ENCODE measurements at regions not wholly inside any gene's neighbourhood (a gene's known extent, or its start where the extent isn't known, plus 50 kb on each side); places are given as distances from the start of the nearest gene placed in this dataset.

DNA sequence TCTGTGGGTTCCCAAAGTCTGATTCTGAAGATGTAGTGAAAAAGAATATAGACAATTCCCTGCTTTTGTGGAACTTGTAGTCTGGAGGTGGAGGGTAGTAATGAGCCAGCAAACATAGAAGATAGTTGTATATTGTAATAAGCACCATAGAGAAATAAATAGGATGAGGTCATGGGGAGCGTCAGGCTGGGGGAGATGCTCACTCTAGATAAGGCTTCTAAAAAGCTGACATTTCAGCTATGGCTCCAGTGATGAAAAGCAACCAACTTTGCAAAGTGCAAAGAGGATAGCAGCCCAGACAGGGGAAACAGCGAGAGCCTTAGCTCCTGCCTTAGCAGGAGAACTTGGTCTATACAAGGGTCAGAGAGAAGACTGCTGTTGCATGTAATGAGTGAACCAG is 98.0 kb upstream of the RALGPS2 start:
- H3K4me3 ChIP-seq (ENCODE audit: low read length) = no peak overlapping the region
- no peak overlapping the region for H3K27ac ChIP-seq (ENCODE audit: low read length)
- H3K36me3 ChIP-seq (ENCODE audit: control insufficient read depth, low read depth, low read length) = no peaks in the 10 kb centered on the region
- no peaks in the 10 kb centered on the region for H3K27me3 ChIP-seq (ENCODE audit: control insufficient read depth, insufficient read depth, low read length)
- H3K9me3 ChIP-seq (ENCODE audit: control insufficient read depth, low read depth, low read length) = no peaks in the 10 kb centered on the region
- no peak overlapping the region for H3K9ac ChIP-seq (ENCODE audit: low read length)
- H3K4me1 ChIP-seq (ENCODE audit: control insufficient read depth, low read depth, low read length) = no peaks in the 10 kb centered on the region

DNA sequence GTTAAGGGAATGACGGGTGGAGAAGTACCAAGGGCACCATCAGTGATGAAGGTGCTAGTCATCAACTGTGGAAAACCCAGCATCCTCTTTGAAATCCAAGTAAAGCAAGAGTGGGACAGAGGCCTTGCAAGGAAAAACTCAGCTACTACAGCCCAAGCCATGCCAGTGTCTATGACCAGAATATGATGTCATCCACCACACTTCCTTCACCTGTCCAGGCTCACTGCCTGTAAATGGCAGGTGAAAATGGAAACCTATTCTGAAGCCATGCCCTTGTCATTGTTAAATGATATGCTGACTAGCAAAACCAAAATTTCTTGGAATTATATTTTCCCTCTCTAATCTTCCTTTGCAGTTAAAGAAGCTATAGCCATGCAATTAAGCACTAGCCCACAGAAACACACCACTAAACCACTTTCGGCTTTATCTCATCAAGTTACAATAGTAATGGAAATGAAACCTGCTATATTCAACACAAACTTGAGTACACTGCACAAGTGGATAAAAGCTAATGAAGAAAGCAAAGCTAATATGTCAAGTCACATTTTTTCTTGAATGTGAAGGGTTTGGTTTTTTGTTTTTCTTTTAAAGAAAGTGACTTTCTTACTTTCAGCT is 96.3 kb upstream of the RALGPS2 start:
- Histone ChIP-seq H3K27me3 (ENCODE audit: control insufficient read depth, insufficient read depth, low read length) (no peaks in the 10 kb centered on the region), H3K9ac (ENCODE audit: low read length) (no peak overlapping the region), H3K4me3 (ENCODE audit: low read length) (no peak overlapping the region), H3K36me3 (ENCODE audit: control insufficient read depth, low read depth, low read length) (no peaks in the 10 kb centered on the region), H3K9me3 (ENCODE audit: control insufficient read depth, low read depth, low read length) (no peaks in the 10 kb centered on the region), H3K27ac (ENCODE audit: low read length) (no peak overlapping the region), H3K4me1 (ENCODE audit: control insufficient read depth, low read depth, low read length) (no peaks in the 10 kb centered on the region)

DNA sequence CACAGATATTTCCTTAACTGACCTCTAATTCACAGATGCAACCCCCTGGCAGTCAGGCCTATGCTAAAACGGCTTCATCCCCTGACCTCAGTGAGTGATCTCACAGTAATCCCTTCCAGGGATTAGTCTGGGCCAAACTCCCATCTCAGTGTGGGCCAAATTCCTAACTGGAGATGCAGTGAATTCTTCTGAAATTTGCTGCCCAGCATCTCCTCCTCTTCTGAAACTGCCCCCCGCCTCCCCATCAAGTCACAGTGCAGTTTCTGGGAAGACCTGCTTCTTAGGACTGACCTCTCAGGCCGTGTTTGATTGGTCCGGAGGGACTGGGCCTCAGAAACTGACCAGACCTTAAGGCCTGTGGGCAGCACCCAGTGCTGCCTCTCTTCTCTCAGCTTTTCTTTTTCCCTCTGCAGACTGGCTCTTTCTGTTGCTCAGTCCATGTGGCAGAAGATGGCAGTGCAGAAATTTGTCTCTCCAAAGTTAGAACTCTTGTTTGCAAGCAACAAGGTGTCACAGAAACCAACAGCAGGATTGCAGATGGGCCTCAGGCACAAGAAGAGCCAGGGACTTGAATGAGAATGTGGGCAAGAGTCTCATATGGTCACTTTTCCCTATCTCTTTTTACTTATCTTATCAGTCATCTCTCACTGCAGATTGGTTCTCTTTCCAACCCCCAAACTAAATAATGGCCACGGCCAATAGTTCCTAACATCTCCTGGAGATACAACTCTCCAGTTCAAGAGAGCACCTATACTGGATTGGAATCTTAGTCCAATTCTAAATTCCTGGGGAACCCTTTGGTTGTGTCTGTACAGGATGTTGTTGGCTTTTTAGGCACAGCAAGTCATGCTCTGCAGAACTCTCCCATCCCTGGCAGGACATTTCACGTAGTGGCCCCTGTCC is 95.5 kb upstream of the RALGPS2 start:
- H3K9ac ChIP-seq (ENCODE audit: low read length) = no peak overlapping the region
- no peaks in the 10 kb centered on the region for H3K9me3 ChIP-seq (ENCODE audit: control insufficient read depth, low read depth, low read length)
- H3K36me3 ChIP-seq (ENCODE audit: control insufficient read depth, low read depth, low read length) = no peaks in the 10 kb centered on the region
- no peak overlapping the region for H3K4me3 ChIP-seq (ENCODE audit: low read length)
- no peaks in the 10 kb centered on the region for H3K27me3 ChIP-seq (ENCODE audit: control insufficient read depth, insufficient read depth, low read length)
- H3K27ac ChIP-seq (ENCODE audit: low read length) = no peak overlapping the region
- no peaks in the 10 kb centered on the region for H3K4me1 ChIP-seq (ENCODE audit: control insufficient read depth, low read depth, low read length)

DNA sequence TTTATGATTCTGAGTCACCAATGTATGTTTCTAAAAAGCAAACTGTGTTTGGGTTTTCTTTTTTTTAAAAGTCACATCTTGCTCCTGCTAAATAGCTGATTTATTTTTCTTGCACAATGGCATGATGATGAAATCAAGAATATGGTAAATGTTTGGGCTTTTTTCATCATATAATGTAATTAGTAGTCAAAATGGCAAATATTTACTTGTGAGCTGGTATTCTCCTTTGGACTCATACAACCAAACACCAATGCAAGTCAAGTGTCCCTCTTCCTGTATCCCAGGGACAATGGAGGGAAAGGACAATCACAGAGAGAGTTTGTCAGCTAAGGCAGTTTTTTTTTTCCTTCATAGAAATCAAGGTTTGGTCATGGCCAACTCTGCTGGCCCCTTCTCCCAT is 94.6 kb upstream of the RALGPS2 start:
- Histone ChIP-seq H3K9ac (ENCODE audit: low read length) (no peak overlapping the region), H3K4me3 (ENCODE audit: low read length) (no peak overlapping the region), H3K36me3 (ENCODE audit: control insufficient read depth, low read depth, low read length) (no peaks in the 10 kb centered on the region), H3K4me1 (ENCODE audit: control insufficient read depth, low read depth, low read length) (no peaks in the 10 kb centered on the region), H3K9me3 (ENCODE audit: control insufficient read depth, low read depth, low read length) (no peaks in the 10 kb centered on the region), H3K27ac (ENCODE audit: low read length) (no peak overlapping the region), H3K27me3 (ENCODE audit: control insufficient read depth, insufficient read depth, low read length) (no peaks in the 10 kb centered on the region)

DNA sequence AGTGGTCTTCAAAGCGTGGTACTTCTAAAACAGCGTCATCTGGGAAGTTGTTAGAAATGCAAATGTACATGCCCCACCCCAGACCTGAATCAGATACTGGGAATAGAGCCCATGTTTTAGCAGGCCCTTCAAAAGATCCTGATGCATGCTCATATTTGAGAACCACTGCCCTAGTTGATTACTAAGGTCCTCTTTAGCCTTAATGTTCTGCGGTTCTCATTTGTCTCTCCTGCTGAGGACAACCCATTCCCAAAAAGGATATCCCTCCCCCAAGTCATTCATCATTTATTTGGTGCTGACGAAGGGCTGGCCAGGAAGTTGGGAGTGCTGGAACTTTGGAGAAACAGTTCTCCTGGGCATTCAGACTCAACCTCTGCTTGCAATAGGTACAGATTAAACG is 92.4 kb upstream of the RALGPS2 start:
- Histone ChIP-seq H3K4me3 (ENCODE audit: low read length) (no peak overlapping the region), H3K27me3 (ENCODE audit: control insufficient read depth, insufficient read depth, low read length) (no peaks in the 10 kb centered on the region), H3K27ac (ENCODE audit: low read length) (no peak overlapping the region), H3K36me3 (ENCODE audit: control insufficient read depth, low read depth, low read length) (no peaks in the 10 kb centered on the region), H3K9ac (ENCODE audit: low read length) (no peak overlapping the region), H3K4me1 (ENCODE audit: control insufficient read depth, low read depth, low read length) (no peaks in the 10 kb centered on the region), H3K9me3 (ENCODE audit: control insufficient read depth, low read depth, low read length) (no peaks in the 10 kb centered on the region)

DNA sequence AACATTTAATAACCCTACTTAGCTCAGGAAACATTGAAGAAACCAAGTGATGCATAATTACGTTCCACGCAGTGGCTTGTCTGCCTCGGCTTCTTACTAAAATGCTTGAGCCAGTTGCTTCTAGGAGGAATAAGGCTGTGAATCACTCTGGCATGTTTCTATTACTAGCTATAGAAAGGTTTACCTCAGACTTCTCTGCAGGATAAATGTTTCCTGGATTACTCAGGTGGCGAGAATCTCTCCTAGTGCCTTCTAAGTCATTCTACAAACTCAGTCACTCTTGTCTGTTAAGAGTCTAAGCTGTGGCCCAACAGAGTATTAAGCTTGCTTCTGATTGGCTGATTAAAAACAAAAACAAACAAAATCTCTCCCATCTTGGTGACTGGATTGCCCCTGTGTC is 92.0 kb upstream of the RALGPS2 start:
- Histone ChIP-seq H3K27me3 (ENCODE audit: control insufficient read depth, insufficient read depth, low read length) (no peaks in the 10 kb centered on the region), H3K36me3 (ENCODE audit: control insufficient read depth, low read depth, low read length) (no peaks in the 10 kb centered on the region), H3K4me3 (ENCODE audit: low read length) (no peak overlapping the region), H3K9ac (ENCODE audit: low read length) (no peak overlapping the region), H3K9me3 (ENCODE audit: control insufficient read depth, low read depth, low read length) (no peaks in the 10 kb centered on the region), H3K27ac (ENCODE audit: low read length) (no peak overlapping the region), H3K4me1 (ENCODE audit: control insufficient read depth, low read depth, low read length) (no peaks in the 10 kb centered on the region)

DNA sequence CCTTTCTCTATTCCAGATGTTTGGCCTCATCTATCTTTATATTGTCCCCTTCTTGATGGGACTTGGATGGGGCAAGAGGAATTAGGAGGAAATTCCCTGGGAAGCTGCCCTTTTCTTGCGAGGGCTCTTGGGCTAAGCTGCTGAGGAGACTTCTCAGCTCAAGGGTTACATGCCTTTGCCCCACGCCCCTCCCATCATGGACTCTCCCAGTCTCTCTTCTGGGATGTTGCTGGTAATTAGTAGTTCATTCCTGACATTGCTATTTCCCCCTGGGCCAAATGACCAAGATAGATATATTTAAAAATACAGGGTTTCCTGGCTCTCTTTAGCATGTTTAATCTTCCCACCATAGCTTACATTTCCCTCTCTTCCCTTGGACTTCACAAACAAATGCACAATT is 90.6 kb upstream of the RALGPS2 start:
- H3K27ac ChIP-seq (ENCODE audit: low read length) = no peak overlapping the region
- H3K4me1 ChIP-seq (ENCODE audit: control insufficient read depth, low read depth, low read length) = no peaks in the 10 kb centered on the region
- H3K4me3 ChIP-seq (ENCODE audit: low read length) = no peak overlapping the region
- no peaks in the 10 kb centered on the region for H3K27me3 ChIP-seq (ENCODE audit: control insufficient read depth, insufficient read depth, low read length)
- H3K36me3 ChIP-seq (ENCODE audit: control insufficient read depth, low read depth, low read length) = no peaks in the 10 kb centered on the region
- no peaks in the 10 kb centered on the region for H3K9me3 ChIP-seq (ENCODE audit: control insufficient read depth, low read depth, low read length)
- H3K9ac ChIP-seq (ENCODE audit: low read length) = no peak overlapping the region

DNA sequence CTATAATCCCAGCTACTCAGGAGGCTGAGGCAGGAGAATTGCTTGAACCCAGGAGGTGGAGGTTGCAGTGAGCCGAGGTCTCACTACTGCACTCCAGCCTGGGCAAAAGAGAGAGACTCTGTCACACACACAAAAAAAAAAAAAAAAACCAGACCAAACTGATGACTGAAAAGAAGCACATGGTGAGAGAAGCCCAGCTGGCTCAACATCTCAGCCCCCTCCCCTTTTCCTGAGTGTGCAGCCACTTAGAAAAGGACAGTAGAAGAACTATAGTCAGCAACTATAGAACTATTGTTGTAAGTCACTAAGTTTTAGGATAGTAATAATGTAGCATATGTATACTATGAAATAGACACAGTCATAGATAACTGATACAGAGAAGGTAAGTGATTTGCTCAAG is 87.2 kb upstream of the RALGPS2 start:
- Histone ChIP-seq H3K27me3 (ENCODE audit: control insufficient read depth, insufficient read depth, low read length) (no peaks in the 10 kb centered on the region), H3K36me3 (ENCODE audit: control insufficient read depth, low read depth, low read length) (no peaks in the 10 kb centered on the region), H3K9ac (ENCODE audit: low read length) (no peak overlapping the region), H3K27ac (ENCODE audit: low read length) (no peak overlapping the region), H3K4me3 (ENCODE audit: low read length) (no peak overlapping the region), H3K4me1 (ENCODE audit: control insufficient read depth, low read depth, low read length) (peaks cover 4% of the 10 kb centered on the region), H3K9me3 (ENCODE audit: control insufficient read depth, low read depth, low read length) (no peaks in the 10 kb centered on the region)

DNA sequence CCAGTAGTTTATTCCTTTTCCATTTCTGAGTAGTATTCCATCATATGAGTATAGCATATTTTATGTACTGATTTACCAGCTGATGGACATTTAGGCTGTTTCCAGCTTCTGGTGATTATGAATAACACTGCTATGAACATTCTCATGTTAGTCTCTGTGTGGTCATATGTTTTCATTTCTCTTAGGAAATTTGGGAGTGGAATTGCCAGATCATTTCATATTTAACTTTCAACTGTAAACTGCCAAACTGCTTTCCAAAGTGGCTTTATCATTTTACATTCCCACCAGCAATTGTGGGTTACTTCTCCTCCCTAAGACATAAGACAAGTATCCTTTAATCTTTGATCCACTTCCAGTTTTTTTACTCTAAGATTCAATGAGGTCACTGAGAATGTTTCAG is 85.7 kb upstream of the RALGPS2 start:
- H3K27ac ChIP-seq (ENCODE audit: low read length) = no peak overlapping the region
- H3K27me3 ChIP-seq (ENCODE audit: control insufficient read depth, insufficient read depth, low read length) = no peaks in the 10 kb centered on the region
- peaks cover 4% of the 10 kb centered on the region for H3K4me1 ChIP-seq (ENCODE audit: control insufficient read depth, low read depth, low read length)

DNA sequence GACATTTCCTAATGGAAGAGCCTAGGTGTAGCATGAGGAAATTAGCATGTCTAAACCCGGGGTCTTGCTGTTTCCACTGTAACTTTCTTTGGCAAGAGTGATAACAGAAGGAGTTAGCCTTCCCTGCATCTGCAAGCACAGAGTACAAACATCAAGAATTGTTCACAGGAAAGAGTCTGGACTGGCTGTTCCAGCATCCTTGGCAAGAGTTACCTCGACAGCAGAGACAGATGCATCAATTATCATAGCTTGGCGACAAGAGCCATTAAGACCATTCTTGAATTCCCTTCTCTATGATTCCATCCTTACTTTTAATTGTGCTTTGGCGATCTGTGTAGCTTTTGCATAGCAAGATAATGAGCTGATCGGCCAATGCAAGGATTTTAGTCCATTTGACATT is 82.8 kb upstream of the RALGPS2 start:
- no peaks in the 10 kb centered on the region for H3K36me3 ChIP-seq (ENCODE audit: control insufficient read depth, low read depth, low read length)
- no peaks in the 10 kb centered on the region for H3K9me3 ChIP-seq (ENCODE audit: control insufficient read depth, low read depth, low read length)
- H3K4me1 ChIP-seq (ENCODE audit: control insufficient read depth, low read depth, low read length) = peaks cover 17% of the 10 kb centered on the region
- H3K27me3 ChIP-seq (ENCODE audit: control insufficient read depth, insufficient read depth, low read length) = no peaks in the 10 kb centered on the region
- no peak overlapping the region for H3K4me3 ChIP-seq (ENCODE audit: low read length)
- no peak overlapping the region for H3K9ac ChIP-seq (ENCODE audit: low read length)
- H3K27ac ChIP-seq (ENCODE audit: low read length) = no peak overlapping the region

More for the DNA sequence above, 85.7 kb upstream of the RALGPS2 start:
- no peaks in the 10 kb centered on the region for H3K36me3 ChIP-seq (ENCODE audit: control insufficient read depth, low read depth, low read length)
- H3K9me3 ChIP-seq (ENCODE audit: control insufficient read depth, low read depth, low read length) = no peaks in the 10 kb centered on the region
- no peak overlapping the region for H3K4me3 ChIP-seq (ENCODE audit: low read length)
- H3K9ac ChIP-seq (ENCODE audit: low read length) = no peak overlapping the region

DNA sequence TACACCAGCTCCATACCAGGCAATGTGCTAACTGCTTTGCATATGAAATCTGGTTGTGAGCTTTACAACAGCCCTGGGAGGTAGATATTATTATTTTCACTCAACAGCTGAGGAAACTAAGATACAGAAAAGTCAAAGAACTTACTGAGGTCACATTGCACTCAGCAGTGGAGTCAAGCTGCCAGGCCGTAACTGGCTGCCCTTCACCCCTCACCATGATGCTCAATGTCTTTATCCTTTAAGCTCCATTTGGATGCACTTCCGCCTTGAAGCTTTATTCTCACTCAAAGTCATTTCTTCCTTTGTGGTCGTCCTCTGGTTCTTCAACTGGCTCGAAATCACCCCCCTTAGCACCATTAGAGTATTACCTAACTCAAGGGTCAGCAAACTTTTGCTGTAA is 81.7 kb upstream of the RALGPS2 start:
- Histone ChIP-seq H3K9me3 (ENCODE audit: control insufficient read depth, low read depth, low read length) (no peaks in the 10 kb centered on the region), H3K27me3 (ENCODE audit: control insufficient read depth, insufficient read depth, low read length) (no peaks in the 10 kb centered on the region), H3K27ac (ENCODE audit: low read length) (no peak overlapping the region), H3K9ac (ENCODE audit: low read length) (no peak overlapping the region), H3K36me3 (ENCODE audit: control insufficient read depth, low read depth, low read length) (no peaks in the 10 kb centered on the region), H3K4me1 (ENCODE audit: control insufficient read depth, low read depth, low read length) (peaks cover 17% of the 10 kb centered on the region), H3K4me3 (ENCODE audit: low read length) (no peak overlapping the region)

DNA sequence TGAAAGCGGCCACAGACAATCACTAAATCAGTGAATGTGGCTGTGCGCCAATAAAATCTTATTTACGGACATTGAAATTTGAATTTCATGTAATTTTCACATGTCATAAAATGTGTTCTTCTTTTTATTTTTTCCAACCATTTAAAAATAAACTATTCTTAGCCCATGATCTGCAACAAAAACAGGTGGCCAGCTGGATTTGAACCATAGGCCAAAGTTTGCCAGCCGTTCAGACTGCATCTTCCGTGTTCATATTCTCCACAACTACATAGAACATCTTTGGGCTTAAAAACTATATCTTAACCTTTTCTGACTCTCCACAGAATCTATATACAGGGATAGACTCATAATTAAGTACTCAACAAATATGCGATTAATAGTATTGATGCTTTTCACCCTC is 81.2 kb upstream of the RALGPS2 start:
- Histone ChIP-seq H3K9me3 (ENCODE audit: control insufficient read depth, low read depth, low read length) (no peaks in the 10 kb centered on the region), H3K4me3 (ENCODE audit: low read length) (no peak overlapping the region), H3K27ac (ENCODE audit: low read length) (no peak overlapping the region), H3K36me3 (ENCODE audit: control insufficient read depth, low read depth, low read length) (no peaks in the 10 kb centered on the region), H3K27me3 (ENCODE audit: control insufficient read depth, insufficient read depth, low read length) (no peaks in the 10 kb centered on the region), H3K9ac (ENCODE audit: low read length) (no peak overlapping the region), H3K4me1 (ENCODE audit: control insufficient read depth, low read depth, low read length) (peaks cover 17% of the 10 kb centered on the region)
